Testis (tissue), 2 donors: ENCODE measurements at regions not wholly inside any gene's neighbourhood (a gene's known extent, or its start where the extent isn't known, plus 50 kb on each side); places are given as distances from the start of the nearest gene placed in this dataset.
"Not testable (repeated sequence)": the region's sequence is repeated elsewhere in the genome, so short reads cannot be mapped to it uniquely, and the experiment has no call there.

ENCODE experiments used
- CTCF ChIP-seq, 3 experiments: fragments of 450-650 bp in 2 of 3; fragments of 200-600 bp in 1 of 3; sonication (generic) in 1 of 3; IDR thresholded peaks; one replicate each; pipeline ENCODE4 v1.5.1; 2016 to 2019; ENCODE audit warnings: antibody characterized with exemption in 3 of 3, mild to moderate bottlenecking in 2 of 3, moderate library complexity in 1 of 3
- POLR2A ChIP-seq: fragments of 450-650 bp; IDR thresholded peaks from one replicate; pipeline ENCODE4 v1.6.1; 2017; ENCODE audit warnings: antibody characterized with exemption, mild to moderate bottlenecking, moderate library complexity

DNA sequence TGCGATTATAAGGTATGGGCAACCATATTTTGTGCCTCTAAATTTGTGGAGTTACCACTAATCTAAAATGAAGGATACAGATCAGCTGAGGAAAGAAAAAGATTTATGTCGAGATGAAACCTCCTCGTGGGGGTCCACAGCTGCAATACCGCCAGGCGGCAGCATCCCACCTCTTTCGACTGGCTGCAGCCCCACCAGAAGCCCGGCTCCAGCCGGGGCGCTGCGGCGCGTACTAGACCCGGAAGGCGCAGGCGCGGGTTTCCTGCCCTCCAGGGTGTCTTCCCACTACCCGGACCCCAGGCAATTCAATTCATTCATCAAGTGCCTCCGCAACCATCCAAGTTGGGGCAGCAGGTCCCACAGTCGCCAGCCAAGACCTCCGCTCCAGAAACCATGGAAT is 366.1 kb upstream of the DEFB115 start:
- TF ChIP-seq POLR2A; CTCF (IDR thresholded peaks at IDR 0.05): not testable (repeated sequence)
